ENCODE measurements at regions not wholly inside any gene's neighbourhood (a gene's known extent, or its start where the extent isn't known, plus 50 kb on each side); places are given as distances from the start of the nearest gene placed in this dataset.
"Not testable (repeated sequence)": the region's sequence is repeated elsewhere in the genome, so short reads cannot be mapped to it uniquely, and the experiment has no call there.

DNA sequence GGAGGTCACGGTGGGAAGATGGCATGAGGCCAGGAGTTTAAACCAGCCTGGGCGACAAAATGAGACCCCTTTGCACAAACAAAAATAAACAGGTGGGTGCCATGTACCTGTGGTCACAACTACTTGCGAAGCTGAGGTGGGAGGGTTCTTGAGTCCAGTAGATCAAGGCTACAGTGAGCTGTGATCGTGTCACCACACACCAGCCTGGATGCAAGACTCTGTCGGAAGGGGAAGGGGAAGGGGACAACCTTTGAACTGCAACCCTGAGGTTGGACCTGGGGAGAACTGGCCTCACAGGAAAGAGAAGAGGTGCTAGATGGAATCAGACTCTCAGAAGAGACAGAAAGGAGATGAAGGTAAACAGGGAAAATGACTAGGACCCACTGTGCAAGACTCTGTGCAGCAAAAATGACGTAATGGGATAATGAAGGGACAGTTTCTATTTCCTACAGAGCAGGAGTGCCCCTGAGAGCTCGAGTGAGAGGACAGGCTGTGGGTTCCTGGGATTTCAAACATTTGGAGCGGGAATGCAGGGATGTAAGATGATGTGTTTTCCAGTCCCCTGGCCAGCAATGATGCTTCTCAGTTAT, 131.0 kb upstream of the GRK3 start:
- TF ChIP-seq, protein P1, sequence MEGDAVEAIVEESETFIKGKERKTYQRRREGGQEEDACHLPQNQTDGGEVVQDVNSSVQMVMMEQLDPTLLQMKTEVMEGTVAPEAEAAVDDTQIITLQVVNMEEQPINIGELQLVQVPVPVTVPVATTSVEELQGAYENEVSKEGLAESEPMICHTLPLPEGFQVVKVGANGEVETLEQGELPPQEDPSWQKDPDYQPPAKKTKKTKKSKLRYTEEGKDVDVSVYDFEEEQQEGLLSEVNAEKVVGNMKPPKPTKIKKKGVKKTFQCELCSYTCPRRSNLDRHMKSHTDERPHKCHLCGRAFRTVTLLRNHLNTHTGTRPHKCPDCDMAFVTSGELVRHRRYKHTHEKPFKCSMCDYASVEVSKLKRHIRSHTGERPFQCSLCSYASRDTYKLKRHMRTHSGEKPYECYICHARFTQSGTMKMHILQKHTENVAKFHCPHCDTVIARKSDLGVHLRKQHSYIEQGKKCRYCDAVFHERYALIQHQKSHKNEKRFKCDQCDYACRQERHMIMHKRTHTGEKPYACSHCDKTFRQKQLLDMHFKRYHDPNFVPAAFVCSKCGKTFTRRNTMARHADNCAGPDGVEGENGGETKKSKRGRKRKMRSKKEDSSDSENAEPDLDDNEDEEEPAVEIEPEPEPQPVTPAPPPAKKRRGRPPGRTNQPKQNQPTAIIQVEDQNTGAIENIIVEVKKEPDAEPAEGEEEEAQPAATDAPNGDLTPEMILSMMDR (conservative IDR thresholded peaks at IDR 0.05; ENCODE audit: low read length) = not testable (repeated sequence)
- not testable (repeated sequence) for TF ChIP-seq EZH2phosphoT487 (IDR thresholded peaks at IDR 0.05; ENCODE audit: borderline replicate concordance, low read depth, low read length)

All from OCI-LY7 (cell line).